SJSA1 (cell line): ENCODE measurements at regions not wholly inside any gene's neighbourhood (a gene's known extent, or its start where the extent isn't known, plus 50 kb on each side); places are given as distances from the start of the nearest gene placed in this dataset.

Experiments
- DNase-seq, 2 experiments: peaks; one replicate each; pipeline ENCODE4 v3.0.0-alpha.2; 2015 to 2020; ENCODE audit warnings: low spot score in 2 of 2, low read depth in 1 of 2
- H3K27ac ChIP-seq: fragments of 250-450 bp; sonication (Bioruptor Pico); 2 replicates; pipeline ENCODE4 v1.5.1; 2020; ENCODE audit warnings: mild to moderate bottlenecking, moderate library complexity
- H3K27me3 ChIP-seq: fragments of 250-450 bp; sonication (Bioruptor Pico); replicated peaks from 2 replicates; pipeline ENCODE4 v1.5.1; 2020; ENCODE audit warnings: mild to moderate bottlenecking, moderate library complexity
- H3K36me3 ChIP-seq: fragments of 250-450 bp; sonication (Bioruptor Pico); 2 replicates; pipeline ENCODE4 v1.5.1; 2020; ENCODE audit warnings: mild to moderate bottlenecking
- H3K4me1 ChIP-seq: fragments of 250-450 bp; sonication (Bioruptor Pico); replicated peaks from 2 replicates; pipeline ENCODE4 v1.6.1; 2021; ENCODE audit warnings: mild to moderate bottlenecking
- H3K4me3 ChIP-seq: fragments of 250-450 bp; sonication (Bioruptor Pico); 2 replicates; pipeline ENCODE4 v1.5.1; 2020; ENCODE audit warnings: mild to moderate bottlenecking
- H3K9me3 ChIP-seq: fragments of 250-450 bp; sonication (Bioruptor Pico); replicated peaks from 2 replicates; pipeline ENCODE4 v1.5.1; 2020; ENCODE audit warnings: mild to moderate bottlenecking

GRCh38 chr12:77210724-77211123 lies 145.4 kb upstream of the E2F7 start:
- H3K27ac ChIP-seq, result no peak overlapping the region
- no peak overlapping the region for H3K4me3 ChIP-seq
- H3K9me3 ChIP-seq, result no peaks in the 10 kb centered on the region
- DNase-seq, result no peak
- no peaks in the 10 kb centered on the region for H3K27me3 ChIP-seq
- H3K36me3 ChIP-seq, result no peaks in the 10 kb centered on the region
- H3K4me1 ChIP-seq, result no peaks in the 10 kb centered on the region; the same call in 1 of the 2 replicates

DNA sequence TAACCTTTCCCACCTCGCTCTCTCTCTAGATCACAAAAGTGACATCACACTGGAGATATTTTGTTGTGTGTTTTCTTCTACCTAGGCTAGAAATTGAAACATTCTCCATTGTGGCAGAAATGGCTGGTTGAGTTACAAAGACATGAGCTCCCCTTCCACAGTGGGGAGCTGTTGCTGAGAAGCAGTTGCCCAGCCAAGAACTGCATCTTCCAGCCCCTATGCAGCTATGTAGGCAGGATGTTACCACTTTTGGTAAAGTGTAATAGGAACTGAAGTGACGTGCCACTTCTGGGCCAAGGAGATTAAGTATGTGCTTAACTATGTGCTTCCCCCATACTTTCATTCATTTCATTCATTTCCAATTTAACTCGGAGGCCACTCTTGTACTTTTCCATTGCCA lies 138.7 kb upstream of the E2F7 start:
- Histone ChIP-seq H3K27me3 (no peaks in the 10 kb centered on the region), H3K9me3 (no peaks in the 10 kb centered on the region), H3K27ac (no peak overlapping the region), H3K4me3 (no peak overlapping the region), H3K4me1 (no peaks in the 10 kb centered on the region), H3K36me3 (no peaks in the 10 kb centered on the region)
- DNase-seq, result no peak

DNA sequence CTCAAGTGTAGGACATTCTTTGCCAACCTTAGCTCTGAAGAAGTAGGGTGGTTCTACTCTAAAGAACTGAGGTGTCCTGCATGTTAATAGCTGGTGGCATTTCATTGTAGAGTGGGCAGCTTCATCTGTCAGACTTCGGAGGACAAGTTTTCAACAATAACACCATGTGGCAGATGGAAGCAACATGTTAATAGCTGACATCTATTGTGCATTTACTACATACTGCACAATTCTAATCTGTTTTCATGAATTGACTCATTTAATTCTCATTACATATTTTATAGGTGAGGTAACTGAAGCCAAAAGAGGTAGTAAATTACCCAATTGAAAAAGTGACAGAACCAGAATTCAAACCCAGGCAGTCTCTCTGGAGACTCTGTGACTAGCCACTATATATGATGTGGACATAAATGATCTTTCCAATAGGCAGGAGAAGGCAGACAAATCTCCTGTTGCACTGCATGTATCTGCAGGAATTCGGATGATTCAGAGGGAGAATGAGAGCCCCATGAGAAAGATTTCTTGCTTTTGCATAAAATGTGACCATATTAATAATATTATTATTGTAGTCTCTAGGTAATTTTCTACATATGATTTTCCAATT lies 137.2 kb upstream of the E2F7 start:
- DNase-seq, result no peak
- H3K27ac ChIP-seq, result no peak overlapping the region
- no peak overlapping the region for H3K4me3 ChIP-seq

GRCh38 chr12:77189901-77190416 lies 124.6 kb upstream of the E2F7 start:
- H3K4me3 ChIP-seq, result no peak overlapping the region
- H3K9me3 ChIP-seq, result no peaks in the 10 kb centered on the region
- H3K36me3 ChIP-seq, result no peaks in the 10 kb centered on the region
- DNase-seq, result peak in 1 of 2 experiments; percentile 5
- no peaks in the 10 kb centered on the region for H3K27me3 ChIP-seq
- peaks cover 7% of the 10 kb centered on the region for H3K4me1 ChIP-seq
- H3K27ac ChIP-seq, result no peak overlapping the region

More for the DNA sequence above, 137.2 kb upstream of the E2F7 start:
- H3K36me3 ChIP-seq, result no peaks in the 10 kb centered on the region
- H3K4me1 ChIP-seq, result no peaks in the 10 kb centered on the region
- H3K27me3 ChIP-seq, result no peaks in the 10 kb centered on the region
- no peaks in the 10 kb centered on the region for H3K9me3 ChIP-seq

- H3K27ac ChIP-seq, result no peak overlapping the region
Observed at GRCh38 chr12:77189458-77189857, 124.1 kb upstream of the E2F7 start.

DNA sequence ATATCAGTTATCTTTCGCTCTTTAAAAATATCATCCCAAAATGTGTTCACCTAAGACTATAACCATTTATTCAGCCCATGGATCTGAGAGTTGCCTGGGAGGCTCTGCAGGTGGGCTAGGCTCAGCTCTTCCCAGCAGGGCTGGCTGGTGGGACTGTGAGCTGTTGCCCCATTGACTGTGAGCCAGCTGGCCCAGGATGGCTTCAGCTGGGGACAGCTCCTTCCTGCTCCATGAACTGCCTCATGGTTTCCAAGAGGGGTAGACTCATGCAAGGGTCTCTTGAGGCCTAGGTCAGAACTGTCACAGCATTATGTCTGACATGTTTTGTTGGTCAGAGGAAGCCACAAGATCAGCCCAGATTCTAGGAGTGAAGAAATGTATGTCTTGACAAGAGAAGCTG lies 114.1 kb upstream of the E2F7 start:
- Histone ChIP-seq H3K4me1 (no peaks in the 10 kb centered on the region), H3K27ac (no peak overlapping the region), H3K9me3 (no peaks in the 10 kb centered on the region), H3K27me3 (no peaks in the 10 kb centered on the region), H3K4me3 (no peak overlapping the region), H3K36me3 (no peaks in the 10 kb centered on the region)
- DNase-seq, result no peak

More at GRCh38 chr12:77189458-77189857, 124.1 kb upstream of the E2F7 start:
- Histone ChIP-seq H3K36me3 (no peaks in the 10 kb centered on the region), H3K4me1 (peaks cover 7% of the 10 kb centered on the region), H3K4me3 (no peak overlapping the region), H3K9me3 (no peaks in the 10 kb centered on the region), H3K27me3 (no peaks in the 10 kb centered on the region)
- no peak for DNase-seq

DNA sequence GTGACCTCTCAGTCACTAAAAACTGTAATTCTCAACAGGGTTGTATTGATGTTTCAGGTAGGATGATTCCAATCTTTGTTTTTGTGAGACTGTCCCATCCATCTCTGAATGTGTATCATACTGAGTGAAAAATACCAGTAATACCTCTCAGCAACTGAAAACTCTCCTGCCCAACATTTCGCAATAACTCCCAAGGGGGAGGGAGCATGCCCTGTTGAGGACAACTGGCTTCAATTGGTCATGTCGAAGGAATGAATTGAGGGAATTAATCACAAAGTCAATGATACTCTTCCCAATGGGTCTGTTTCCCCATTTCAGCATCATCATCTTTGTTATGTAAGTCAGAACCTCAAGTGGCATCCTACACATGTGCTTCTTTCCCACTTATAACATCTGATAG lies 102.4 kb upstream of the E2F7 start:
- Histone ChIP-seq H3K36me3 (no peaks in the 10 kb centered on the region), H3K9me3 (no peaks in the 10 kb centered on the region), H3K4me3 (no peak overlapping the region), H3K27ac (no peak overlapping the region), H3K27me3 (no peaks in the 10 kb centered on the region), H3K4me1 (no peaks in the 10 kb centered on the region)
- no peak for DNase-seq

GRCh38 chr12:77166696-77167095 lies 101.3 kb upstream of the E2F7 start:
- Histone ChIP-seq H3K9me3 (no peaks in the 10 kb centered on the region), H3K27me3 (no peaks in the 10 kb centered on the region), H3K27ac (no peak overlapping the region), H3K4me1 (no peaks in the 10 kb centered on the region), H3K4me3 (no peak overlapping the region), H3K36me3 (no peaks in the 10 kb centered on the region)
- no peak for DNase-seq

GRCh38 chr12:77163074-77164038 lies 98.0 kb upstream of the E2F7 start:
- no peak for DNase-seq
- H3K36me3 ChIP-seq, result no peaks in the 10 kb centered on the region
- H3K27me3 ChIP-seq, result no peaks in the 10 kb centered on the region
- H3K9me3 ChIP-seq, result no peaks in the 10 kb centered on the region
- no peak overlapping the region for H3K4me3 ChIP-seq
- no peak overlapping the region for H3K27ac ChIP-seq
- no peaks in the 10 kb centered on the region for H3K4me1 ChIP-seq

- H3K9me3 ChIP-seq, result no peaks in the 10 kb centered on the region
- H3K27ac ChIP-seq, result no peak overlapping the region
- no peaks in the 10 kb centered on the region for H3K27me3 ChIP-seq
- no peaks in the 10 kb centered on the region for H3K36me3 ChIP-seq
- H3K4me1 ChIP-seq, result no peaks in the 10 kb centered on the region
- no peak overlapping the region for H3K4me3 ChIP-seq
- no peak for DNase-seq
Observed at GRCh38 chr12:77161944-77162343, 96.6 kb upstream of the E2F7 start.

GRCh38 chr12:77160931-77161330 lies 95.6 kb upstream of the E2F7 start:
- H3K4me1 ChIP-seq, result no peaks in the 10 kb centered on the region
- no peak overlapping the region for H3K27ac ChIP-seq
- no peak for DNase-seq
- no peaks in the 10 kb centered on the region for H3K9me3 ChIP-seq
- H3K27me3 ChIP-seq, result no peaks in the 10 kb centered on the region
- H3K36me3 ChIP-seq, result no peaks in the 10 kb centered on the region
- H3K4me3 ChIP-seq, result no peak overlapping the region

GRCh38 chr12:77153706-77154105 lies 88.3 kb upstream of the E2F7 start:
- Histone ChIP-seq H3K4me3 (no peak overlapping the region), H3K36me3 (no peaks in the 10 kb centered on the region), H3K27me3 (no peaks in the 10 kb centered on the region), H3K4me1 (no peaks in the 10 kb centered on the region), H3K27ac (no peak overlapping the region), H3K9me3 (no peaks in the 10 kb centered on the region)
- DNase-seq, result no peak

DNA sequence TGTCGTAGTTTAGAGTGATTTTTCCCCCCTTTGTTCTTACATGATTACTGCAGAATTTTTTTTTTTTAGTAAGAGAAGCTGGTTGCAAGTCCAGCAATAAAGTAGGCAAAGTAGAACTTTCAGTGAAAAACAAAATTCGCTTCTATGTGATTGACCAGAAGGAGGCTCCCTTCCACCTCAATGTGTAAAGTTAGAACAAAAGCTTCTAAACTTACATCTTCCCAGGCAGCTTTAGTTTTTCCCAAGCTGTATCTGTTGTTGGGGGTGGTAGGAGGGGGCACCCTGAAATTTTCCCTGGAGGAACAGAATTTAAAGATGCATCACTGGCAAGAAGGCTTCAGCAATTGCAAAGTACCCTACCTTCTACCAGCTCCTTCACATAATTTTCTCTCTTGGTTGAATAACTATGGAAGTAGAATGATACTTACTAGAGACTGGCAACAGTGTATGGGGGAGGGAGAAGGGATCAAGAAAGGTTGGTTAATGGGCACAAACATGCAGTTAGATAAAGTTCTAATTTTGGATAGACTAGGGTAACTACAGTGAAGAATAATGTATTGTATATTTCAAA lies 87.3 kb upstream of the E2F7 start:
- no peaks in the 10 kb centered on the region for H3K27me3 ChIP-seq
- no peaks in the 10 kb centered on the region for H3K36me3 ChIP-seq
- H3K4me3 ChIP-seq, result no peak overlapping the region
- no peaks in the 10 kb centered on the region for H3K4me1 ChIP-seq
- no peak overlapping the region for H3K27ac ChIP-seq
- peak in 1 of 2 experiments; percentile 16 for DNase-seq
- no peaks in the 10 kb centered on the region for H3K9me3 ChIP-seq

DNA sequence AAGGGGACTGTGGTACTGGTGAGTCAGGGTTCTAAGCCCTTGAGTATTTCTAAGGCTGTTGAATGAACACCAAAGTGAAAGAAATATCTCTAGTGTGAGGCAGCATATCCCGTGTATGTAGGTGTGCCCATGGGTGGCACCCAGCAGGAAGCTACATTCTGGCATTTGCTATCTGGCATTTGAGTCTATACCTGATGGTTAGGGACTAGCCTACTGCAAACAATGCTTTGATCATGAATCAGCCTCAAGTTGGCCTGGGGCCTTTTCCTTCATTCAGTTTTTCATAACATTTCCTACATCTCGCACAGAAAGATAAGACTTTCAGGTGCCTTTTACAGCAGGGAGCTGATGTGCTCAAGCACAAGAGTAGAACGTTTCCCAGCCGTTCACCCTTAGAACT lies 85.7 kb upstream of the E2F7 start:
- DNase-seq, result no peak
- H3K4me3 ChIP-seq, result no peak overlapping the region
- H3K4me1 ChIP-seq, result no peaks in the 10 kb centered on the region
- no peaks in the 10 kb centered on the region for H3K36me3 ChIP-seq
- H3K27ac ChIP-seq, result no peak overlapping the region
- H3K27me3 ChIP-seq, result no peaks in the 10 kb centered on the region
- no peaks in the 10 kb centered on the region for H3K9me3 ChIP-seq
